CD4-positive, alpha-beta T cell treated with Interleukin-15 for 1 hour (primary cell): ENCODE measurements at regions not wholly inside any gene's neighbourhood (a gene's known extent, or its start where the extent isn't known, plus 50 kb on each side); places are given as distances from the start of the nearest gene placed in this dataset.
"Not testable (repeated sequence)": the region's sequence is repeated elsewhere in the genome, so short reads cannot be mapped to it uniquely, and the experiment has no call there.

Experiments used
- DNase-seq: peaks from one replicate; pipeline ENCODE4 v3.0.0-alpha.2; 2020

DNA sequence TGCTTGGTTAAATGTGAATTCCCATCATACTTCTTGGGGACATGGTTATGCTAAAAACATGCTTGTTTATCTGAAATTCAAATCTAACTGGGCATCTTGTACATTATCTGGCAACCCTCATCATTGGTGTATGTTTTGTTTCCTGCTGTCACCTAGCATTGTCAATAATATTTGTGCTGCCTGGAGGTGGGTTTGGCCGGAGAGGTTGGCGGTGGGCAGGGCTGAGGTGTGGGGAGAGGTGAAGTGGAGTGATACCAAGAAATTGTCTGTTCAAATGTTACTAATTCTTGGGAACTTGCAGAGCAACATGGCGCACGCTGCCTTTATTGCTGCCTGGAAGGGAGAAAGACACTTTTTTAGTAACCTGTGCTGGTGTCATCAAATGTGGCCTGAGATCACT is 280.5 kb downstream of the VRK1 start:
- no peak for DNase-seq

DNA sequence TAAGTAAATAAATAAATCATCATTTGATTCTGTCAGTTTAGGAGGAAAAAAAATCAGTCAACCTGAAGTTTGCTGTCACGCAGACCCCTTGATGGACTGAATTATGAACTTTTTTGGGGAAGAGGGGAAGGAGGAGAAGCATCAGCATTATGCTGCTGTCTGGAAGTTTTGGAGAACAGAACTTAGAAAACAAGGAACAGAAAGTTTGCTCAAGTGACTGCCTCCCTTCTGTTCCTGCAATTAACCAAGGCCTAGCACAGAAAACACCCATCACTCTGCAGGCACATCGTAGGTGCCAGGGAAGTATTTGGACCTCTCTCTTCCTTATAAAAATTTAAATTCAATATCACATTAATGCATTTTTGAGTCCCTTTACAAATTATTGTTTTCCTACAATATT is 283.8 kb downstream of the VRK1 start:
- no peak for DNase-seq

DNA sequence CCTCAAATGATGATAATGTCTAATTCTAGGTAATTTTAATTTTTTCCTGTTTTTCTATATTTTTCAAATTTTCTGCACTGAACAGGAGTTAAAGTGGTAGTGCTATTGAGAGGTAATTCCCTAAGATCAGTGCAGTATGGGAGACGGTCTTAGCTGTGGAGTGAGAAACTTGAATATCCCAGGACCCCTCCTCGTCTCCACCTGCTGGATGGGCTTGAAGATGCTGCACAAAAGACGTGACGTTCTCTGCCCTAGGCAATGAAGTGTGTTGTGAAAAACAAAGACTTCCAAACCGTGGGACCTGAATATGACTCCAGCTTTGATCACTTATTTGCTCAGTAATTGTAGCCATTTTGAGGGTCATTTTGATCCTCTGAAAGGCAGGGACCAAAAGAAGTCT is 298.1 kb downstream of the VRK1 start:
- DNase-seq: no peak

DNA sequence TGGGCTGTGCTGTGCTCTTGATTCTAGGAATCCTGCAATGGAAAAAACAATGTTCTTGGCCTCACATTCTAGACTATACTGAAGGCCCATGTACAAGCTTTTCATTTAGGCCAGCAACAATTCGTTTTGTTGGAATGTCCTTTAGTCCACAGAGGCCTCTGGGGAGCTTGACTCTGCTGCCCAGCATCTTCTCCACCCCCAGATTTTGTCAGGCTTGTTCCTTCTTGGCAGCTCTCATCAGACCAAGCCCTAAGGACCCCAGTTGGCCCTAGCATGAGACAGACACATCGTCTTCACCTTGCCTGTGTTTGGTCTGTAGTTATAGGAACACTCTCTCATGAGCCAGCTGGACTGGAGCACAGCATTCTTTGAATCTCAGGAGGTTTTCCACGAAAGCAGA is 300.1 kb downstream of the VRK1 start:
- no peak for DNase-seq

DNA sequence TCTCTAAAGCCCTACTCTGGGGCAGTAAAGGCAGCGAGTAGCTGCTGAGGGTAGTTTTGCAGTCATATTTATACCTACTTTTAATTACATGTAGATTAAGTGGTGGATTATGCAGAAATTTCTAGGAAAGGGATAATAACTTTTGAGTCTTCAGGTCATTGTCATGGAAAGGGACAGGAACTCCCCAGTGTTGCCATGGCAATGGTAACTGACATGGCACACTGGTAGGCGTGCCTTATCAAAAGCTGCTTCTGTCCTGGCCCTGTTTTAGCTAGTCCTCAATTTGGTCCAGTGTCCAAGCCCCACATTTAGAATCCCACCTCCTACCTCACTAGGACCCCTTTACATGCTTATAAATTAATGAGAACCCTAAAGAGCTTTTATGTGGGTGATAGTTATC is 303.1 kb downstream of the VRK1 start:
- no peak for DNase-seq

DNA sequence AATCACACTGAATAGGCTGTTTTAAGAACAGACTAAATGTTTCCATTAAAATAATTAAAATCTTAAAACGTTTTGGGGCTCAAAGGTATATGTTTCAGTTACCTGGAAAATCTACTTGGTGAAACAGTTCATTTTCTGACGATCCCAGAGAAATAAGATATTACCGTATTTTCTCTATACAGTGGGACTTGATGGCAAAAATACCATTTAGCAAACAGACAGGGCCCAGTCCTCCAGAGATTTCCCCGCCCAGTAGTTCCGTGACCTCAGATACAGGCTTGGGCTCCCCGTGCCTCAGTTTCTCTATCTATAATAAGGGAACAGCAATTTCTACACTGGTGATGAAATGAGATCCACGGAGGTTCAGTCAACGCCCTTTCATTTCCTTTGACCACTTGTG is 304.4 kb downstream of the VRK1 start:
- no peak for DNase-seq

DNA sequence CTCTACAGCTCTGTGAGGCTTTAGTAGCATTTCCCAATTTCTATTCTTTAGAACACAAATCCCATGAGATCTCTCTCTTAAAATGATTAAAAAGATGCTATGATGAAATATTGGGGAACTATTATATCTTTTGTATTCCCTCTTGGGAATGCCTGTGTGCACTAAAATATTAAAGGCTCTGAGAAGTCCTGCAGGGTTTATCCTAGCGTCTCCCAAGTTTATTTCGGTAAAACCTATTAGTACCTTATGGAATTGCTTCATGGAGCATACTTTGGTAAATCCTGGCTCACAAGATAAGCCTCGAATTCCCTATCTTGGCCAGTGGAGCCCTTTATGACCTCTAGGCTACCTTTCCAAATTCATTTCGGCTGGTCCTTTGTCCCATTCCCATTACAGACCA is 306.8 kb downstream of the VRK1 start:
- DNase-seq: no peak

DNA sequence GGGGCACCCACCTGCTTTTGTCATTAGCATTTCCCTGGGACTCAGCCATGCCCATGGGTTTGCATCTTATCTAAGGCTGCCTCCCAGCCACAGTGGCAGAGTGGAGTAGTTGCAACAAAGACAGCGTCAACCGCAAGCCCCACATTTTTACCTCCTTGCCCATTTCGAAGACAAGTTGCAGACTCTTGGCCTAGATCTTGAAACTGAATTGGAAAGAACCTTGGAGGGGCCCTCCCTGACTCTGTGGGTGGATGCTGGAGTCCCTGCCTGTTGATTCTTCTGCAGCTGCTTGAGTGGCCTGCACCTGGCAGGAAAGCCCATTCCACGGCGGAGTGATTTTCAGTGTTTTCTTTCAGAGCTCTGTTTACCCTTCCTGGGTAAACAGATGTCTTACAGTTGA is 309.0 kb downstream of the VRK1 start:
- no peak for DNase-seq

DNA sequence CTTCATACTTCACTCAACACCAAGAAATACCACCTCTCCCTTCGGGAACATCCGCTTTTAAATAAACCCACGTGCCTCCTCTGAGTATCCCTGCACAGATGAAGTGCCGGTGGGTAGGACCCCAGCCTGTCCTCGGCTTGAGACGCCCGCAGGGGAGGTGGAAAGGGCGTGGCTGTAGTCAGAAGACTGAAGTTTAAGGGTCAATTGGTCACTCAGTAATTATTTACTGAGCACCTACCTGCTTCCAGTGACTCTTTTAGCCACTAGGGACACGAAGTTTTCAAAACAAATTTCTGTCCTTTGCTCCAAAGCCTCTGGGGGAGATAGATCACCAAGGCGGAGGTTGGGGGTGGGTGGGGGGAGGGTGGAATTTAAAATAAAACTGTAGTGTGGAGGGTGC is 309.4 kb downstream of the VRK1 start:
- DNase-seq: no peak

DNA sequence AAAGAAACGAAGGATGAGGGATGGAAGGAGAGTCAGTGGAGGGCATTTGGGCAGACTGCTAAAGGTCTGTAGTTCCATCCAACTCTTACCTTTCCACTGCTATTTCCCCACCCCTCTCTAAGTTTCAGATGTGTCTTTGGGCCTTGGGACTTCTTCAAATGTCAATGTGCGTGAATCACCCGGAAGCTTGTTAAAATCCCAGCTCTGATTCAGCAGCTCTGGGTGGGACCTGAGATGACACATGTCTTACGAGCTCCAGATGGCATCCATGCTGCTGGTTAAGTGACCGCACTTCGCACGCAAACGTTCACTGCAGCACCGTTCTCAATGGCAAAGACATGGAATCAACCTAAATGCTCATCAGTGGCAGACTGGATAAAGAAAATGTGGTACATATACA is 309.9 kb downstream of the VRK1 start:
- DNase-seq: no peak

DNA sequence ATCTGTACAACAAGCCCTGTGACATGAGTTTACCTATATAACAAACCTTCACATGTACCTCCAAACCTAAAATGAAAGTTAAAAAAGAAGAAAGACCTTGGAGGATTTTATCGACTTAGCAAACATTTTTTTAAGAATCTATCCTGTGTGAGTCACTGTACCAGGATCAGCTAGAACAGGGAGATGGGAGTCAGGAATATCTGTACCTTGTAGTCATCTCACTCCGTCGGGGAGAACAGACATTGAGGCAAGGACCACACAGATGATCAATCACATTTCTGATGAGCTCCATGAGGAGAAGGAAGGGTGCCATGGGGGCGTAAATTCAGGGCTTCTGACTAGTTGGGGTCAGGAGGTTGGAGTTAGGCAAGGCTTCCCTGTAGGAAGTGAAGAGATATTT is 310.6 kb downstream of the VRK1 start:
- no peak for DNase-seq

DNA sequence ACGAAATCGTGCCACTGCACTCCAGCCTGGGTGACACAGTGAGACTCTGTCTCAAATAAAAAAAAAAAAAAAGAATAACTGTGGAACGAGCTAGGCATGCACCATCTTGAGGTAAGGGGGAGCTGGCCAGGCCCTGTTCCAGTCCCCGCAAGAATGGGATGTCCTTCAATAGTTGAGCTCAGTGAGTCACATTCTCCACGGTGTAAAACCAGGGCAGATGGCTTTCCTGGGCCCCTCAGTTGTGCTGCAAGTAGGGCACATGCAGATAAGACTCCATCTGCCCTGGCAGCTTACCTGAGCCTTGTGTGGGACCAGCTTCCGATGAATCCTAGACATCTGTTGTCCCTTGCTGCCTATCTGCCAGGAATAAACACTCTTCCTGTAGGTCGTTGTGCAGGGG is 312.1 kb downstream of the VRK1 start:
- no peak for DNase-seq

DNA sequence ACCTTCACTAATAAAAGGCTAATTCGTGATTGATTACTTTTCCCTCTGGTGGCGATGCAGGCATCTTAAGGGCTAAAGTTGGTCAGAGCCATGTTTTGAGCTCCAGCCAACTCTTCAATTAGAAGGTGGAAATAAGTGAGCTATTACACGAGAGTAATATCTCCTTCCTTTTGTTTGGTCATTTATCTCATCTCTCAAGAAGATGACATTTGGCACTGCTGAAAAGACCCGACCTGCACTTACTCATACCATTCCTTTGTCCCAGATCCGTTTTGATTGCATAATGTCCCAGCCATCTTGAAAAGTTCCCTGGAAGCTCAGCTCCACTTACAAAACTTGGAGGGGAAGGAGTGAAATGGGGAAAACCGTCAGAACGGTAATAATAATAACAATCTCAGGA is 316.2 kb downstream of the VRK1 start:
- no peak for DNase-seq

DNA sequence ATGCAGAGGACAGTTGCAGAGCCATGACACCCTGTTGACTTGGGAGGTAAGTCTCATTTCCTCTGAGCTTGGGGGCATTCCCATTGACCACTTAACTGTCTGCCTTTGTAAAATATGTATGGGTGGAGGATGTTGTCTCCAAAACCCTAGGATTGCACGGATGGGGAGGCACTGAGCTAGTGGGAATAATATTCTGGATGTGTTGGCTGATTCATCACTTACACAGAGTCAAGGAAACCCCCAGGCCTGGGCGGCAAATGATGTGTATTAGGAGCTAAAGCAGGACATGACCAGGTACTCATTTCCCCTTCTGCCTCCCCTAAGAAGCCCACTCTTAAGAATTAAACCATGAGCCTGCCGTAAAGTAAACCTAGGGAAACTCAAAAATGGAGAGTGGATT is 319.4 kb downstream of the VRK1 start:
- no peak for DNase-seq

DNA sequence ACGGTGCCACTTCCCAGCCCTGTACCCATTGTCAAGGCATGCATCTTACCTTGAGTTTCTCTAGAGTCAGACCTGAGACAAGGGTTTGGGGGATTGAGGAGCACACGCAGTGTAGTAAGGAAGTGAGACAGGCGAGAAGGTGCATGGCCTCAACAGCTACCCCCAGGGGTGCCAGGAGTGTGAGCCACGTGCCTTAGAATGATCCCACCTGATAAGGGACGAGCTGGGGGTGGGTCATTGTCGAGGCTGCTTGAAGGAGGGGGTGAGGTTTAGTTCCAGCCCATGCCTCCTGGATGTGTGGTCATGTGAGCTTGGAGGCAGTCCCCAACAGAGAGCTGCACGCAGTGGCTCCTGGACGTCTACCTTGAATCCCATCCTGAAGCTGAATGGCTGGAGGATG is 320.5 kb downstream of the VRK1 start:
- no peak for DNase-seq

DNA sequence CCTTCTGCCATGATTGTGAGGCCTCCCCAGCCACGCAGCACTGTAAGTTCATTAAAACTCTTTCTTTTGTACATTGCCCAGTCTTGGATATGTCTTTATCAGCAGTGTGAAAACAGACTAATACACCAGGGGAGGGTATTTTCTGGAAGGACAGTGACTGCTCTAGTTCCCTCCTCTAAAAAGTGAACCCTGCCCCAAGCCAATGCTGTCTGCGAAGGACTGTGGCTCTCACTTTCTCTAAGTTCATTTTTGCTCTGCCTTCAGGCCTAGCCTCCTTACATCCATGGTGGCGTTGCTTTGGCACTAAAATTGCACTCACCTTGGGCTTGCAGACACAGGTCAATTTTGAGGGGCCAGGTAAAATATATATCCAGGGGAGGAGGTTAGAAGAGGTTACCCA is 323.0 kb downstream of the VRK1 start:
- DNase-seq: no peak

DNA sequence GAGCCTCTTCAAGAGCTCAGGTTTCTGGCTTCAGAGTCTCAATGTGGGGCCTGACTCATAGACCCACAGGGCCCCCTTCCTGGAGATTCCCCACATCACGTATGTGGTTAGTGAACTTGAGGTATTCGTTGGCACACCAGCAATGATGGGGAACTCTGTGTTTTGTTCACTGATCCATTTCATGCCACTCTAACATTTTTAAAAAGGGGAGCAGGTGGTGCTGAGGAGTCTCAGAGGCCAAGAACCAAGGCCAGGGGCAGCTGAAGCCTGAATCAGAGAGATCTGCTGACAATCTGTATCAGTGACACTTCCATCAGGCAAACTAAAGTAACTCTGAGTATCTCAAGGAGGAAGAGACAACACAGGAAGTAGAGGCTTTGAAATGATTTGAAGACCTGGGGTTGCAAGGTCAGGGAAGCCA is 323.4 kb downstream of the VRK1 start:
- peak; percentile 24 for DNase-seq

DNA sequence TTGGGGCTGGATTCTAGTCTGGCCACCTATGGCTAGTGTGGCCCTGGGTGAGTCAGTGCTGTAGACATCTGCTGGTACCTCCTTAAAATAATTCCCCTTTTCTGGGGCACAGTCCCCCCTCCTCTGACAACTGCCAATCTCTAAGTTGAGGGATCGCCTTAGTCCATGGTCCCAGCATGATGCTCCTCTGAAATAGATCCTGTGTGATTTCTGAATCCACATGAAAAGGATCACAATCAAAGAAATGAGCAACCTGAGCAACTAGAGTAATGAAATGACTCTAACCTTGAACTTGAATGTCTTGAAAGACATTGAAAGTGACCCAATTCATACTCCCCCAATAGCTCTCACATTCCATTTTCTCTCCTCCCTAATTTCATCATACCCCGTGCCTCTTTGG is 332.5 kb downstream of the VRK1 start:
- DNase-seq: no peak

DNA sequence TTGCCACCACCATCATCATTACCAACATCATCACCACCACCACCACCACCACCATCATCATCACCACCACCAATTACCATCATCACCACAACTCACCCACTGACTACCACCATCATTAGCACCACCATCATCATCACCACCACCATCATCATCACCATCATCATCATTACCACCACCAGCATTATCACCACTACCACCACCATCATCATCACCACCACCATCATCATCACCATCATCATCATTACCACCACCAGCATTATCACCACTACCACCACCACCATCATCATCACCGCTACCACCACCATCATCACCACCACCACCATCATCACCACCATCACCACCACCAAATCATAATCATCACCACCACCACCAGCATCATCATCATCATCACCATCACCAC is 338.7 kb downstream of the VRK1 start:
- DNase-seq: not testable (repeated sequence)

DNA sequence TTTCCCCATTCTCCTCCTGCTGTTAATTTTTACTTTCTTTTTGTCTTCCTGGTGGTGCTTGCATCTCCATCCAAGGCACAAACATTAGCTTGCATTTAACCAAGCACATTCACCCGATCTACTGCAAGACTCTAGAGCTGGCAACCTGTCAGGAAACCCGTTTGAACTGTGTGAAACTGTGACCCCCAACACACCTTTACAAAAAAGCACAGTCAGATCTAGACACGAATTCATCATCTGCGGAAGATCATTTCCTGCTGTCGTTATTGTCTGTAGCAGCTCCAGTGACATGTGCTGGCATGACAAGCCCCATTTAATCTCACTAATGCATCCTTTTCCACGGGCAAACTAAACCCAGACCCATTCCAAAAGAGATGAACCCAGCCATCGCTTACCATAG is 340.5 kb downstream of the VRK1 start:
- no peak for DNase-seq

DNA sequence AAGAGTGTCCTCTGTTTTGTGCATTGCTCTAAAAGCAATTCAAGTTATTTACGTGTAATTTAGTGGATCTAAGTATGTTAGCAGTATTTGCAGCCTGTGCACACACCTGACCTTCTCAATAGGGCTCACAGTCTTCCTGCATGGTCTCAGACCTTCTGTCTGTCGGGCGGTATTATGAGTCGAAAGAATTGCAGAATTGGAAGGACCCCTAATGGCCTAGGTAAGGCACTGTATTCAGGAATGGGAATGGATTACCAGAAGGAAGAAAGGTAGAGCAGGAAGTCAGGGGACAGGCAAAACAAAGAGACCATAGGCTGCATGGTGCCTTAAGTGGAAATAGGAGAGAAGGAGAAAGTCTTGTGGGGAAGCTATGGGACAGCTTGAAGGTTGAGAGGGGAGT is 341.6 kb downstream of the VRK1 start:
- DNase-seq: no peak

DNA sequence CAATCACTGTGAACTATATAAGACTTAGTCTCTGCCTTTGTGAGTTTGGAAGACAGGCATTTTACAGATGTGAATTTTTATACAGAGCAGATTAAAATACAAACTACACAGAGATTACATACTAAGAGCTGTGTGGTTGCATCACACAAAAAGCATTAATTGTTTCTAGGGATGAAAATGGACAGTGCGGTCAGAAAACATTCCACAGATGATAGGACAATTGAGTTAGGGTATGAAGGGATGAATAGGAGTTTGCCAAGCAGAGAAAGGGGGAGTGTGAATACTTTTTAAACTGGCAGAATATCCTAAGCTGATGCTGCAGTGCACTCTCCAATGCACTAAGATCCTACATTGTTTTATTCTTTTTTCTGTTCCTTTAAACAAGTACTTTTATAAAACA is 345.8 kb downstream of the VRK1 start:
- DNase-seq: no peak

DNA sequence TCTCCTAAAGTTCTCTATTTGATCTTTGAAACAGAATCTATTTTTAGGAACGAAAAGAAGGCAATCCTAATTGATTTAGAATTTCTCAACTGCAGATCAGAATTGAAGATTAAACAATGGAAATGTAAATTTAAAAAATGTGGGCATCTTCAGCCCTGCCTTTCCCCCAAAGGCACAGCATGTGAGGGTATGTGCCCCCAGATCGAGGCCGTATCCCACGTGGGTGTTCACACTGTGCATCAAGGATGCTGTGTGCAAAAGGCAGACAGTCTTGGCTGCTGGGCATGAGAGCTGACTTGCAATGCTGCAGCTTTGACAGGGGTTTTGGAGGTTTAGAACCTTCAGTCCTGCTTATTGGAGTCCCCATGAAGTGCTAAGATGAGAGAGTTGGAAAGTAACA is 346.3 kb downstream of the VRK1 start:
- DNase-seq: no peak

DNA sequence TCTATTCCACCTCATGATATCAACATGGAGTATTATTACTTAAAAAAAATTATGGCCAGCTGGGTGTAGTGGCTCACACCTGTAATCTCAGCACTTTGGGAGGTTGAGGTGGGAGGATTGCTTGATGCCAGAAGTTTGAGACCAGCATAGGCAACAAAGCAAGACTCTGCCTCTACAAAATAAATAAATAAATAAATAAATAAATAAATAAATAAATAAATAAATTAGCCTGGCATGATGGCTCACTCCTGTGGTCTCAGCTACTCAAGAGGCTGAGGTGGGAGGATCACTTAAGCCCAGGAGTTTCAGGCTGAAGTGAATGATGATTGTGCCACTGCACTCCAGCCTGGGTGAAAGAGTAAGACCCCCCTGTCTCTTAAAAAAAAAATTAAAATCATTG is 350.8 kb downstream of the VRK1 start:
- not testable (repeated sequence) for DNase-seq

DNA sequence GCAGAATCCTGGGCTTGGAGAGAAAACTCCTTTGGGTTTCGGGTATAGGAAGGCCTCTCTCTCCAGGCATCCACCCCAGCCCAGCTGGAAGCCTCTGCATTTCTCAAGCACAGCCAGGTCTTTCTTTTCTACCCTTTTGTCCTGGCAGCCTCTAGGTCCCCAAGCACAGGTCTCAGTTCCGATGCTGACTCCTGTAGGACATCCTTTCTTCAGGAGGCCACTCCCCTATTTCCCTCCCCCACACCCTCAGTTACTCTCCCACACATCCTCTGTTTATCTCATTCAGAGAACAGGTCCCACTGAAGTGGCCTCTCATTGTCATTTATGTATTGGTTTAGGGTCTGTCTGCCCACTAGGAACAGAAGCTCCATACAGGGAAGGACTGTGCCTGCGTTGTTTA is 352.6 kb downstream of the VRK1 start:
- DNase-seq: no peak

DNA sequence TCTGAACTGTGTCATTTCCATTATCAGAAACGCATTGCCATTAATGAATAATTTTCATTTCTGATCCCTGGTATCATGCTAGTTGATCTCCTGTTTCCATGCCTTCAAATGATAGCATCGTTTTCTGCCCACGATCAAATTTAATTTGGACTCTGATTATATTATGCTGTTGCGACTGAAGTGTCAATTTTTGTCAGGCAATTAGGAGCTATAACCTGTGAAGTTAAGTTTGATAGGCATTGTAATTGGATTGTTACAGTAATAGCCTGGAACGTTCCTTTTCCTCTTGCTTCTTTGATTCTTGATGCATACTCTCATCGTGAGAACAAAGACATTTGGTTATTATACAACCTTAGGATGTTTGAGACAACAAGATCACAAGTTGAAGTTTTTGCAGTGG is 356.3 kb downstream of the VRK1 start:
- DNase-seq: no peak

DNA sequence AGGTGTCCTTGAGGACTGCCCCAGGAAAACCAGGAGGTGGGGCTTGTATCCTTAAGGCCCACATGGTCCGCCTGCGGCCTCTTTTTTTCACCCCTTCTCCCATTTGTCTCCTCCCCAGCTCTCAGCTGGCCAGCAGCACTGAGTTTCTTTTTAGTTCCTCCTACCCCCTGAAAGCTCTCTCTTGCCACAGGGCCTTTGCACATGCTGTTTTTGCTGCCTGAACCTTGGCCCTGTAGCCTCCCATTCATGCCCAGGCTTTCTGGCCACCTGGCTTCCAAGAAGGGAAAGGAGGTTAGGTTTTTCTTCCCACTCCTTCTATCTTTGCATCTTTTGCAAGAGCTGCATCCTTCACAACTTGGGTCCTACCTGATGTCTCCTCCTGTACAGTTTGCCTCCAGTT is 358.1 kb downstream of the VRK1 start:
- no peak for DNase-seq
